ENCODE measurements at regions not wholly inside any gene's neighbourhood (a gene's known extent, or its start where the extent isn't known, plus 50 kb on each side); places are given as distances from the start of the nearest gene placed in this dataset.

DNA sequence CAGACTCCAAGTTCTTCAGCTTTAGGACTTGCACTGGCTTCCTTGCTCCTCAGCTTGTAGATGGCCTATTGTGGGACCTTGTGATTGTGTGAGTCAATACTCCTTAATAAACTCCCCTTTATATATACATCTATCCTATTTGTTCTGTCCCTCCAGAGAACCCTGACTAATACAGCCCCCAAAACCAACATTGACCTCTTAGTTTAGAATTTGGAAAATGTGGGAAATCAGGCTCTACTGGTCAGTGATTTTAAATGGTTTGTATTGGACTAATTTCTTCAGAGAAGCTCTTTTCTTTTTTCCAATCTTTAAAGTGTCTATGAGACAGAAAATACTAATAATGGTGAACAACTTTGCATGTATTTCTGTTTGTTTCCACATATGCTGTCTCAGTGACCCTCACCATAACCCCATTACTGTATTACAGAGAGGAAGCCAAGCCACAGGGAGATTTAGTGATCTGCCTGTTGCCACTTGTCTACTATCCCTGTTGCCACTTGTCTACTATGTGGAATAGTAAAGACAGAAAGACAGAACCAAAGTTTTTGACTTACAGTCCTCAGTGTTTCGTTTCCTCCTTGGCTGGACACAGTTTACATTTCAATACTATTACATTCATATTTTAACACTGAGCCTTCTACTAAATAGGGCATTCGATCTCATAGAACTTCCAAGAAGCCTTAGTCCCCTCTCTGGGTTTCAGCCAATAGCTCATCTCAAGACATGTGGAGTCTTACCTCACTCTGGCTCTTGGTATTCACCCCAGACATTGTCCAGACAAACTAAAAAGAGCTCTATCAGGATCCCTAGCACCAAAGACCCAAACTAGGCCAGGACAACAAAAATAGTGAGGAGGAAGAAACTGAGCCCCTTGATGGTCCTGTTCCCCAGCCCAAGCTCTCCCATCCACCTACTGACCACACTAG is 121.0 kb downstream of the AKR1D1 start:
- H3K79me1 ChIP-seq (replicated peaks; ENCODE audit: low read length, poor library complexity, severe bottlenecking), result no peaks in the 10 kb centered on the region
- H2BK120ac ChIP-seq (ENCODE audit: low read depth, low read length), result no peak overlapping the region
- no peaks in the 10 kb centered on the region for H3K36me3 ChIP-seq (ENCODE audit: control insufficient read depth in 1 of 2, insufficient read depth in 2 of 2, low read depth in 1 of 2, low read length in 2 of 2)
- H3K9ac ChIP-seq (ENCODE audit: low read length), result no peak overlapping the region
- no peak overlapping the region for H3K23ac ChIP-seq (ENCODE audit: low read length in 2 of 2)
- no peak overlapping the region for H3K4ac ChIP-seq (ENCODE audit: low read depth in 1 of 2, low read length in 2 of 2)
- H3K27me3 ChIP-seq (ENCODE audit: control insufficient read depth in 1 of 2, insufficient read depth in 1 of 2, low read length in 2 of 2), result no peaks in the 10 kb centered on the region
- H2BK5ac ChIP-seq (ENCODE audit: low read depth, low read length, poor library complexity, severe bottlenecking), result no peak overlapping the region
- 58% methylated on average over 2 of the region's 2 CpGs for WGBS
- no peak overlapping the region for H2BK15ac ChIP-seq (ENCODE audit: low read depth, poor library complexity, severe bottlenecking)
- no peak overlapping the region for H3K14ac ChIP-seq (ENCODE audit: low read length in 2 of 2)
- H3K9me3 ChIP-seq (ENCODE audit: control insufficient read depth, low read length), result peaks cover 3% of the 10 kb centered on the region
- H2AFZ ChIP-seq (ENCODE audit: low read depth, low read length), result no peak overlapping the region
- no peak overlapping the region for H4K8ac ChIP-seq (ENCODE audit: low read length)
- no peak overlapping the region for H2AK5ac ChIP-seq (ENCODE audit: low read length, severe bottlenecking)
- DNase-seq, result peak; percentile 65
- H3K27ac ChIP-seq (ENCODE audit: low read length, poor library complexity, severe bottlenecking), result no peak overlapping the region
- no peak overlapping the region for H4K91ac ChIP-seq (ENCODE audit: low read length)
- H3K4me3 ChIP-seq (ENCODE audit: insufficient read depth in 1 of 2, low read depth in 1 of 2, low read length in 2 of 2), result no peak overlapping the region
- no peaks in the 10 kb centered on the region for H3K4me1 ChIP-seq (ENCODE audit: control insufficient read depth, insufficient read depth, low read depth, low read length)
- peak overlapping the region in 1 of 2 experiments; percentile 75 for H3K18ac ChIP-seq (ENCODE audit: low read depth in 1 of 2, low read length in 2 of 2)
- H3K4me2 ChIP-seq (ENCODE audit: low read length, poor library complexity, severe bottlenecking), result no peak overlapping the region
- H2BK12ac ChIP-seq (ENCODE audit: low read length in 2 of 2), result no peak overlapping the region

DNA sequence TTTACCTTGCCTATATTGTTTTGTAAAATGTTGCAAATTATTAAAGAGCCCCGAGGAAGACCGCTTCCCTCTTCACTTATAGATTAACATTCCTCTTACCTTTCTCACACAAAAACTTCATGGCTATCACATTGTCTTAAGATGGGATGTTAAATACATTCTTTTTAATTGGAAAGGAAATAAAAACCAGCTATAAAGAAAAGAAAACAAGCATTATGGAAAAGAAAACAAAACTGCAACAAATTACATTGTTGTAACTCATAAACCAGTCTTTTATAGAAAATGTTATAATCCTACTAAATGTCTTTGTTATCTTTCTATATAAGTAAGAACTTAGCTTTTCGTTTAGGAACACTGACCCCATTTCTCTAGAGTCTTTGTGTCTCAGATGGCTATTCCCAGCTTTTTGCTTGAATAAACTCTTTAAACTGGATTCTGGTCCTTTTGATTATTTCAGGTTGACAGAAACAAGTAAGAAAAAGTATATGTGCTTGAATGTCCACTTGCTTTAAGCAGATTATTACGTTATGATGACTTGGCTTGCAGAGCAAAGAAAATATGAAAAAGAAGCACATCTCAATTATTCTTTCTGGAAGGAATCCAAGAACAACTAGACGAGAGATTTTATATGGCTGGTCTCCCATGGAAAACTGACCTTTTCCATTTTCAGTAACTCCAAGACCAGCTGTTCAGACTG is 128.2 kb downstream of the AKR1D1 start:
- no peak overlapping the region for H3K27ac ChIP-seq (ENCODE audit: low read length, poor library complexity, severe bottlenecking)
- no peak overlapping the region for H4K91ac ChIP-seq (ENCODE audit: low read length)
- H2AFZ ChIP-seq (ENCODE audit: low read depth, low read length), result no peak overlapping the region
- H3K4me1 ChIP-seq (ENCODE audit: control insufficient read depth, insufficient read depth, low read depth, low read length), result peaks cover 5% of the 10 kb centered on the region
- H3K79me1 ChIP-seq (replicated peaks; ENCODE audit: low read length, poor library complexity, severe bottlenecking), result no peaks in the 10 kb centered on the region
- H3K23ac ChIP-seq (ENCODE audit: low read length in 2 of 2), result no peak overlapping the region
- no peak overlapping the region for H2BK120ac ChIP-seq (ENCODE audit: low read depth, low read length)
- no peak overlapping the region for H3K4me3 ChIP-seq (ENCODE audit: insufficient read depth in 1 of 2, low read depth in 1 of 2, low read length in 2 of 2)
- no peak overlapping the region for H2BK12ac ChIP-seq (ENCODE audit: low read length in 2 of 2)
- no peak overlapping the region for H3K4ac ChIP-seq (ENCODE audit: low read depth in 1 of 2, low read length in 2 of 2)
- no peak overlapping the region for H3K4me2 ChIP-seq (ENCODE audit: low read length, poor library complexity, severe bottlenecking)
- no peak for DNase-seq
- H3K14ac ChIP-seq (ENCODE audit: low read length in 2 of 2), result no peak overlapping the region
- no peak overlapping the region for H3K9ac ChIP-seq (ENCODE audit: low read length)
- no peak overlapping the region for H4K8ac ChIP-seq (ENCODE audit: low read length)
- no peak overlapping the region for H3K18ac ChIP-seq (ENCODE audit: low read depth in 1 of 2, low read length in 2 of 2)
- 83% methylated on average over 2 of the region's 5 CpGs for WGBS
- no peaks in the 10 kb centered on the region for H3K27me3 ChIP-seq (ENCODE audit: control insufficient read depth in 1 of 2, insufficient read depth in 1 of 2, low read length in 2 of 2)
- no peak overlapping the region for H2AK5ac ChIP-seq (ENCODE audit: low read length, severe bottlenecking)
- no peak overlapping the region for H2BK15ac ChIP-seq (ENCODE audit: low read depth, poor library complexity, severe bottlenecking)
- H3K36me3 ChIP-seq (ENCODE audit: control insufficient read depth in 1 of 2, insufficient read depth in 2 of 2, low read depth in 1 of 2, low read length in 2 of 2), result no peaks in the 10 kb centered on the region
- no peak overlapping the region for H2BK5ac ChIP-seq (ENCODE audit: low read depth, low read length, poor library complexity, severe bottlenecking)
- H3K9me3 ChIP-seq (ENCODE audit: control insufficient read depth, low read length), result peaks cover 3% of the 10 kb centered on the region

- no peak overlapping the region for H3K9ac ChIP-seq (ENCODE audit: low read length)
- H3K36me3 ChIP-seq (ENCODE audit: control insufficient read depth in 1 of 2, insufficient read depth in 2 of 2, low read depth in 1 of 2, low read length in 2 of 2), result no peaks in the 10 kb centered on the region
- H2BK15ac ChIP-seq (ENCODE audit: low read depth, poor library complexity, severe bottlenecking), result no peak overlapping the region
- no peak for DNase-seq
- H2BK120ac ChIP-seq (ENCODE audit: low read depth, low read length), result no peak overlapping the region
- H3K4me3 ChIP-seq (ENCODE audit: insufficient read depth in 1 of 2, low read depth in 1 of 2, low read length in 2 of 2), result no peak overlapping the region
- H3K23ac ChIP-seq (ENCODE audit: low read length in 2 of 2), result no peak overlapping the region
- no peak overlapping the region for H4K91ac ChIP-seq (ENCODE audit: low read length)
- no peak overlapping the region for H3K4me2 ChIP-seq (ENCODE audit: low read length, poor library complexity, severe bottlenecking)
- H2AK5ac ChIP-seq (ENCODE audit: low read length, severe bottlenecking), result no peak overlapping the region
- no peak overlapping the region for H3K27ac ChIP-seq (ENCODE audit: low read length, poor library complexity, severe bottlenecking)
- H3K27me3 ChIP-seq (ENCODE audit: control insufficient read depth in 1 of 2, insufficient read depth in 1 of 2, low read length in 2 of 2), result no peaks in the 10 kb centered on the region
- peaks cover 8% of the 10 kb centered on the region for H3K9me3 ChIP-seq (ENCODE audit: control insufficient read depth, low read length)
- no peak overlapping the region for H3K4ac ChIP-seq (ENCODE audit: low read depth in 1 of 2, low read length in 2 of 2)
- no peak overlapping the region for H4K8ac ChIP-seq (ENCODE audit: low read length)
- H3K18ac ChIP-seq (ENCODE audit: low read depth in 1 of 2, low read length in 2 of 2), result no peak overlapping the region
- no peak overlapping the region for H2AFZ ChIP-seq (ENCODE audit: low read depth, low read length)
- no peak overlapping the region for H3K14ac ChIP-seq (ENCODE audit: low read length in 2 of 2)
- peaks cover 5% of the 10 kb centered on the region for H3K4me1 ChIP-seq (ENCODE audit: control insufficient read depth, insufficient read depth, low read depth, low read length)
- H3K79me1 ChIP-seq (replicated peaks; ENCODE audit: low read length, poor library complexity, severe bottlenecking), result no peaks in the 10 kb centered on the region
- H2BK5ac ChIP-seq (ENCODE audit: low read depth, low read length, poor library complexity, severe bottlenecking), result no peak overlapping the region
- 86% methylated on average over 1 of the region's 2 CpGs for WGBS
- H2BK12ac ChIP-seq (ENCODE audit: low read length in 2 of 2), result no peak overlapping the region
Observed at GRCh38 chr7:138204982-138205298, 128.7 kb downstream of the AKR1D1 start.

- Histone ChIP-seq H3K79me1 (replicated peaks; ENCODE audit: low read length, poor library complexity, severe bottlenecking) (no peaks in the 10 kb centered on the region), H4K8ac (ENCODE audit: low read length) (no peak overlapping the region), H3K4me1 (ENCODE audit: control insufficient read depth, insufficient read depth, low read depth, low read length) (peaks cover 5% of the 10 kb centered on the region), H3K4ac (ENCODE audit: low read depth in 1 of 2, low read length in 2 of 2) (no peak overlapping the region), H2AK5ac (ENCODE audit: low read length, severe bottlenecking) (no peak overlapping the region), H3K4me2 (ENCODE audit: low read length, poor library complexity, severe bottlenecking) (no peak overlapping the region), H3K23ac (ENCODE audit: low read length in 2 of 2) (no peak overlapping the region), H3K9me3 (ENCODE audit: control insufficient read depth, low read length) (peaks cover 4% of the 10 kb centered on the region), H3K4me3 (ENCODE audit: insufficient read depth in 1 of 2, low read depth in 1 of 2, low read length in 2 of 2) (no peak overlapping the region), H2BK15ac (ENCODE audit: low read depth, poor library complexity, severe bottlenecking) (no peak overlapping the region), H3K36me3 (ENCODE audit: control insufficient read depth in 1 of 2, insufficient read depth in 2 of 2, low read depth in 1 of 2, low read length in 2 of 2) (no peaks in the 10 kb centered on the region), H3K14ac (ENCODE audit: low read length in 2 of 2) (no peak overlapping the region), H3K18ac (ENCODE audit: low read depth in 1 of 2, low read length in 2 of 2) (no peak overlapping the region), H2BK5ac (ENCODE audit: low read depth, low read length, poor library complexity, severe bottlenecking) (no peak overlapping the region), H3K27ac (ENCODE audit: low read length, poor library complexity, severe bottlenecking) (no peak overlapping the region), H2AFZ (ENCODE audit: low read depth, low read length) (no peak overlapping the region), H4K91ac (ENCODE audit: low read length) (no peak overlapping the region), H3K27me3 (ENCODE audit: control insufficient read depth in 1 of 2, insufficient read depth in 1 of 2, low read length in 2 of 2) (no peaks in the 10 kb centered on the region), H2BK120ac (ENCODE audit: low read depth, low read length) (no peak overlapping the region), H3K9ac (ENCODE audit: low read length) (no peak overlapping the region), H2BK12ac (ENCODE audit: low read length in 2 of 2) (no peak overlapping the region)
- WGBS, result 94% methylated on average over 2 of the region's 2 CpGs
- no peak for DNase-seq
Observed at GRCh38 chr7:138205614-138206150, 129.4 kb downstream of the AKR1D1 start.

Measured in mesenchymal stem cell (in vitro differentiated cells and primary cell).